HG03064 (cell line): ENCODE measurements at regions not wholly inside any gene's neighbourhood (a gene's known extent, or its start where the extent isn't known, plus 50 kb on each side); places are given as distances from the start of the nearest gene placed in this dataset.
"Not testable (repeated sequence)": the region's sequence is repeated elsewhere in the genome, so short reads cannot be mapped to it uniquely, and the experiment has no call there.

Source experiments
- ATAC-seq: cut with Tn5 transposase; IDR thresholded peaks from one replicate; pipeline ENCODE4 v1.9.1; 2021; ENCODE audit warnings: low read depth; ENCODE audit not compliant: unreplicated experiment

- not testable (repeated sequence) for ATAC-seq
Observed at GRCh38 chr5:17755406-17755805, 121.1 kb downstream of the TAF11L14 start.

DNA sequence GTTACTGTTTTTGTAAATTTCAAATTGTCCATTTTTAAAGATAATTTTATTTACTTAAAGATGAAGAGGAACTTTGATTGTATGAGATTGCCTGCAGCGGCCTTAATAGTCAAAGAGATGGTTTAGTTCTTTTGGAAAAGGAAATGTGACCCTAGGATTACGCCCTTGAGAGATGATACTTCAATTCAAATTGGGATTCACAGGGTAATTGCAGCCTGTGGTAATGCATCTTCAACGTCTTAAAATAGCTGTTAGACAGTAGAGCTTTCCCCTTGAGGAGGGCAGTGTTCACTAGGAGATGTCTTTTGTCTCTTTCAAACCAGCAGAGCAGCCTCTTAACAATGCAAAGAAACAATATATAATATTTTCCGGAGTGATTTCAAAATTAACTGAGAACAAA lies 127.1 kb downstream of the TAF11L14 start:
- no peak for ATAC-seq

- no peak for ATAC-seq
Observed at GRCh38 chr5:17763301-17763700, 129.0 kb downstream of the TAF11L14 start.

DNA sequence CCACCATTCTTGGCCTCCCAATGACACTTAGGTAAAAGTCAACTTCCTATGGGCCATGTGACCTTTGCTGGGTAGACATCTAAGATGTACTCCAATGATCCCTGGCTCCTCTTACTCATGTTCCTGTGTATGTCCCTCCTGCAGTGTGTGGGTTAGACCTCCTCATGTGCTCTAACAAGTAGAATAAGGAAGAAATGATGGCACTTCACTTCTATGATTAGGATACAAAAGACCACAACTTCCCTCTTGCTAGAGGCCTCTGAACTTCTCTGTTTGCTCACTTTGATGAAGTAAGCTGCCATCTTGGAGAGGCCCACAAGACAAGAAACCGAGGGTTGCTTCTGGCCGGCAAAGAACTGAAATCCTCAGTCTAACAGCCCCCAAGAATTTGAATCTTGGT lies 131.8 kb downstream of the TAF11L14 start:
- ATAC-seq = no peak

- no peak for ATAC-seq
Observed at GRCh38 chr5:17769277-17769676, 135.0 kb downstream of the TAF11L14 start.

- ATAC-seq = no peak
Observed at GRCh38 chr5:17772232-17772631, 138.0 kb downstream of the TAF11L14 start.

DNA sequence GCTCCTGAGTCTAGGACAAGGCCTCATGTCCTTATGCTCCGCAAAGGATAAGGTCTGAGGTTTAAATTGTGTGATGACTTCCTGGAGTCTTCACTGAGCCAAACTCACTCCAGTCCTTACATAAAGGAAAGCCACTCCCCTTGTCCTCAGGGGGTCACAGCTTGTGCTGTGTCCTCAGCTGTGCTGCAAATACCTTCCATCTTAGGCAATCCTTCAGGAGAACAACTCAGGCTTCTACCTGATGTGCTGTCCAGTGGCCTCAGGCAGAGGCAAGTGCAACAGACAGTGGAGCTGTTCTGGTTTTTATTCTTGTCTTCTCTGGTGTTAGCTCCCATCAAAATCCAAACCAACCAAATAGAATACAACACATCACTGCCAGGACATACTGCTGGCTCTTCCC lies 151.5 kb downstream of the TAF11L14 start:
- ATAC-seq = no peak

- no peak for ATAC-seq
Observed at GRCh38 chr5:17788351-17788750, 154.1 kb downstream of the TAF11L14 start.

DNA sequence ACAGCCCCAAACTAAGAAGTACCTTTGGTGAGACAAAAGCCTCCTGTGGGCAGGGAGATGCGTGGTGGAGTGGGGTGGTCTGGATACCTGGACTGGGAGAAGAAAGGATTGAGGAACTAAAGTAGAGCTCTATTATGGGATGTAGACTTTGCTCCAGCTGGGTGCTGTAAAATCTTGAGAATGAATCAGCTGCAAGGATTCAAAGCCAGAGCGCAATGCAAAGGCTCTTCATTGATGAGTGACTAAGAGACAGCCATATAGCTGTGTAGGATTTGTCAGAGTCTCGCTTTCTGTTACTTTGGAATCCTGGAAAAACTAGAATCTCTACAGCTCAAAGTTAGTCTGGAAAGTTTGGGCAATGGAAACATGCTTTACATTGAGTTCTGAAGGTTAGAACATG lies 159.9 kb downstream of the TAF11L14 start:
- ATAC-seq = no peak

DNA sequence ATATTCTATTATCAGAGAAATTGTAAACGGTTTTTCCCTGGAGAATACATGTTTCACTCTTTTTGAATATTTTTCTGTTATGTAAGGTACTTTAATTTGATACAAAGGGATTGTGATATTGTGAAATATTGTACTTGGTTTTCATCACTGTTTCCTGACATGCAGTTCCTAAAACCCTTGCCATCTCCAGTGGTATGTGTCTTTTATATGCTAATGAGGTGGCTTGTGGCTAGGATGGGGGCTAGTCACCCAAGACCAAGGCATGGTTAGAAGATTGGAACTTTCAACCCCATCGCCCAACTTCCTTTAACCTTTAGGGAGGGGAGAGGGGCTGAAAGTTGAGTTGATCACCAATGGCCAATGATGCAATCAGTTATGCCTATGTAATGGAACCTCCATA lies 160.6 kb downstream of the TAF11L14 start:
- no peak for ATAC-seq

DNA sequence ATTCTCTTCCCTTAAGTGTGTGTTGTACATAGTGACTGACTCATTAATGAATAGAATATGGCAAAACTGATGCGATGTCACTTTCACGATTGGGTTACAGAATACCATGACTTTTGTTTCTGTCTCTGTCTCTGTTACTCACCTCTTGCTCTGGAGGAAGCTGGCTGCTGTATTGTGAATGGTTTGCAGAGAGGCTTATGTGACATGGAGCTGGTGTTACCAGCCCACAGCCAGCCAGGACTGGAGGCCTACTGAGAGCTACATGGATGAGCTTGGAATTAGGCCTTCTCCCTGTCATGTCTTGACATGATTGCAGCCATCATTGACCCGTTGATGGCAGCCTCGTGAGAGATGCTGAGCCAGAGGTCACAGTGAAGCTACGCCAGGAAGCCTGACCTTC lies 161.9 kb downstream of the TAF11L14 start:
- ATAC-seq = no peak

DNA sequence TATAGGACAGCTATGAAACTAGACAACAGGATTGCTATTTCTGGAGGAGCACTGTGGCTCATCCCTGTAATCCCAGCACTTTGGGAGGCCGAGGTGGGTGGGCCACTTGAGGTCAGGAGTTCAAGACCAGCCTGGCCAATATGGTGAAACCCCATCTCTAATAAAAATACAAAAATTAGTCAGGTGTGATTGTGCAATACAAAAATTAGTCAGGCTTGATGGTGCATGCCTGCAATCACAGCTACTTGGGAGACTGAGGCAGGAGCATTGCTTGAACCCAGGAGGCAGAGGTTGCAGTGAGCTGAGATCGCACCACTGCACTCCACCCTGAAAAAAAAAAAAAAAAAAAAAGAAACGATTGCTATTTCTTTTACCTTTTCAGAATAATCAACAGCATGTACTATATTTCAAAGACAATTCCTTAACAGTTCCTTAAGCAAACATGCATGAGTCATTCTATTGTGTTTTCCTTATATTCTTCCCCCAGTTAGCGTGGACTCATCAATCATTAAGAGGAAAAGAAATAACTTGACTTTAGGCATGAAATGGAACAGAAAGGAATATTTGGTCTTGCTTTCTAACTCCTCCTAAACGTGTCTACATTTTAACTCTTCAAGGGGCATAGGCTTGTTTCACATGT lies 162.6 kb downstream of the TAF11L14 start:
- no peak for ATAC-seq

- no peak for ATAC-seq
Observed at GRCh38 chr5:17799521-17799920, 165.3 kb downstream of the TAF11L14 start.

GRCh38 chr5:17801595-17801994 lies 167.3 kb downstream of the TAF11L14 start:
- ATAC-seq = no peak

DNA sequence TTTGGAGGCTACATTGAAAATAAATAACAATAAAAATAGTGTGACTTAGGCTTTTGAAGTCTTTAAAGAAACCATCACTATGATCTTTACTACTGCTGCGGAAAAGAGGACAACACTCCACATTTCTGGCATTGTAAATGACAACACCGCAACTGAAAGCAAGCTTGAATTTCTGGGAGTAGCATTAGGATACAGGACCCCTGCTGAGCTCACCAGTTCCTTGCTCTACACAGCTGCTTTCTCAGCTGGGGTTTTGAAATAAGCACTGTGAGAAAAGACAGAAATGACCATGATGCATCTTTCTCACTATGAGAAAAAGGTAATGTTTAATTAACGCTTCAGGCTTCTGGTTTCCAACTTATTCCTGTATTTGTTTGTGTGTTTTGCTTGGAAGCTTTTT lies 168.0 kb downstream of the TAF11L14 start:
- no peak for ATAC-seq

DNA sequence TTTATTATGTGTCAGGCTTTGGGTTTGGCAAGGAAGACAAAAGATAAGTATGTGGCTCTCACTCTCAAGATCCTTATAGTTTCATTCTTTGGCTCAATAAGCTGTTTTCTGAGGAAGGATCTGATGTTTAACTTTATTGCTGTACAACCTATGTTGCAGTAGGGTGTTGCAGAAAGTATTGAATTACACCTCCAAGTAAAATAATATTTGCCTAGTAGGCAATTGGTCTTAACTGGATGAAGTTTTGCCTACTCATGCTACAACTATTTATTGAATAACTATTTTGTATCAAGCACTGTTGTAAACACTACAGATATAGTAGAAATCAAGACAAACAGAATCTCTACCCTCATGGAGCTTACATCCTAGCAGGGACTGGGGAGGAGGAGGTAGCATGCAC lies 169.7 kb downstream of the TAF11L14 start:
- ATAC-seq = no peak

GRCh38 chr5:17805227-17805825 lies 171.1 kb downstream of the TAF11L14 start:
- ATAC-seq = no peak

- no peak for ATAC-seq
Observed at GRCh38 chr5:17806818-17807468, 172.7 kb downstream of the TAF11L14 start.

DNA sequence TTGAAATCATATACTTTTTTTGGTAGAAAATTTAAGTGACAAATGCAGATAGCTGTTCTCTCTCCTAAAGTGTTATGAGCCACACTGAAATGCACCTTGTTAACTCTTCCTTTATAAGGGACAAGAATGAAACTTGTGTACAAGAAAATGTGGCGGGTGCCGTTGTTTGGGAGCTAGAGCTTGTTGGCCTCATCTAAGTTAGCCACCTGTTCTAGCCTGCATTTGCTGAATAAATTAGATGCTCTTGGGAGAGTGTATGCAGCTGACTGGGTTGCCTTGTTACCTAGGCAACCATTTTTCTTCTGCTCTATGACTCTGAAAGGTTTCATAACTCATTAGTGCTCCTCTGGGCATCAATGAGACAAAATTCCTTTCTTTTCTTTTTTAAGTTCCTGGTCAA lies 174.3 kb downstream of the TAF11L14 start:
- ATAC-seq = no peak

DNA sequence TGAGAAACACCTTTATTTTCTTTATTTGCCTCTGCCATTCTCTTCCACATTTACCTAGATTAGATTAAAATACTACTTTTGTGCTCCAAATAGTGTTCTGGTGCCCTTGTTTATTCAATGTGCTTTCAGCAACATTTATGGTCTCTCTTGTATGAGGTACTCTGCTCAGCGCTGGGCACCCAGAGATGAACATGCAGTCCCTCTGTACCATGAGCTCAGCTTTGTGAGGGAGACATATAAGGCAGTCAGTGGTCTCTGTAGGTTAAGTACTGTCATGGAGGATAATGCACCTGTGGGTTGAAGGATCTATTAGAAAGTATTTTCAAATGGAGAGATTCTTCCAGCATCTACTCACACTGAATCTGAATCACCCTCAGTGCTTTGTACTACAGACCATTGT lies 176.5 kb downstream of the TAF11L14 start:
- no peak for ATAC-seq

GRCh38 chr5:17813214-17813613 lies 179.0 kb downstream of the TAF11L14 start:
- no peak for ATAC-seq

DNA sequence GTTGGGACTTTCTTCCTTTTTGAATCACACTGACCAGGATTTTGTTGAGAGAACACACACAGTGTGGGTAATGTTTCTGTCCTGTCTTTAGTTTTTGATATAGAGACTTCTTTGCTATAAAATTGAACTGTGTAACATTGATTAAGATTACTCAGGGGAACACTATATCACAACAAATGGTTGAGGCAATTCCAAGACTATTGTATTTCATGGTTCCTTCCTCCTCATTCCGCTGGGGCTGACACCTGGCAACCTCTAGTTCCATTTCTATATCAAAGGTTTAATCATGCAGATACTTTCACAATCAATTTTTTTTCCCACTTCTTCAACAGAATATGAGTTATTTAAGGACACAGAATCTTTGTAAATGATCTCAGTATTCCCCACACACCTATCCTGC lies 182.2 kb downstream of the TAF11L14 start:
- ATAC-seq = no peak
